H9 (cell line): ENCODE measurements at regions not wholly inside any gene's neighbourhood (a gene's known extent, or its start where the extent isn't known, plus 50 kb on each side); places are given as distances from the start of the nearest gene placed in this dataset.

Experiments
- DNase-seq: peaks from one replicate; pipeline ENCODE4 v3.0.0-alpha.2; 2017
- H2AFZ ChIP-seq: one replicate; pipeline ENCODE4 v1.6.1; 2013; ENCODE audit warnings: mild to moderate bottlenecking, low read length, control low read depth, moderate library complexity
- H2AK5ac ChIP-seq: 2 replicates; pipeline ENCODE4 v1.6.1; 2013; ENCODE audit warnings: low read length, control low read depth, mixed read lengths; ENCODE audit not compliant: insufficient read length
- H2BK120ac ChIP-seq: one replicate; pipeline ENCODE4 v1.6.1; 2013; ENCODE audit warnings: low read depth, mild to moderate bottlenecking, low read length, control low read depth, inconsistent platforms; ENCODE audit not compliant: poor library complexity, severe bottlenecking
- H2BK12ac ChIP-seq: 2 replicates; pipeline ENCODE4 v1.6.1; 2013; ENCODE audit warnings: low read length, control low read depth, mixed read lengths, low read depth; ENCODE audit not compliant: insufficient read length
- H2BK15ac ChIP-seq: 2 replicates; pipeline ENCODE4 v1.6.1; 2013; ENCODE audit warnings: low read depth, low read length, control low read depth
- H2BK20ac ChIP-seq: one replicate; pipeline ENCODE4 v1.6.1; 2013; ENCODE audit warnings: low read depth, mild to moderate bottlenecking, low read length, control low read depth, inconsistent platforms; ENCODE audit not compliant: poor library complexity, severe bottlenecking
- H2BK5ac ChIP-seq: 2 replicates; pipeline ENCODE4 v1.6.1; 2013; ENCODE audit warnings: low read length, control low read depth, mixed read lengths; ENCODE audit not compliant: insufficient read length
- H3K14ac ChIP-seq: 2 replicates; pipeline ENCODE4 v1.6.1; 2013; ENCODE audit warnings: low read length, control low read depth; ENCODE audit not compliant: insufficient read depth
- H3K18ac ChIP-seq: 2 replicates; pipeline ENCODE4 v1.6.1; 2013; ENCODE audit warnings: low read depth, mild to moderate bottlenecking, mixed read lengths, low read length, control low read depth; ENCODE audit not compliant: insufficient read length
- H3K23ac ChIP-seq: 2 replicates; pipeline ENCODE4 v1.6.1; 2013; ENCODE audit warnings: low read length, control low read depth, mixed read lengths, low read depth; ENCODE audit not compliant: insufficient read length
- H3K23me2 ChIP-seq: 2 replicates; pipeline ENCODE4 v1.6.1; 2013; ENCODE audit warnings: low read depth, mild to moderate bottlenecking, mixed read lengths, low read length, control low read depth; ENCODE audit not compliant: insufficient read length, poor library complexity, severe bottlenecking
- H3K27ac ChIP-seq: 2 replicates; pipeline ENCODE4 v1.5.1; 2013; ENCODE audit warnings: low read length, control low read depth, mixed read lengths, low read depth; ENCODE audit not compliant: insufficient read length
- H3K27me3 ChIP-seq: 2 replicates; pipeline ENCODE4 v1.6.1; 2013; ENCODE audit warnings: low read length, control low read depth, inconsistent platforms; ENCODE audit not compliant: insufficient read depth
- H3K4ac ChIP-seq: 2 replicates; pipeline ENCODE4 v1.6.1; 2013; ENCODE audit warnings: low read depth, mild to moderate bottlenecking, control low read depth, inconsistent platforms, low read length, moderate library complexity
- H3K4me1 ChIP-seq: 2 replicates; pipeline ENCODE4 v1.6.1; 2013; ENCODE audit warnings: low read length, control low read depth, inconsistent platforms; ENCODE audit not compliant: insufficient read depth
- H3K4me2 ChIP-seq: 2 replicates; pipeline ENCODE4 v1.6.1; 2013; ENCODE audit warnings: low read length, control low read depth, mixed read lengths; ENCODE audit not compliant: insufficient read length, insufficient read depth
- H3K56ac ChIP-seq: 2 replicates; pipeline ENCODE4 v1.6.1; 2013; ENCODE audit warnings: low read depth, mild to moderate bottlenecking, mixed read lengths, low read length, control low read depth; ENCODE audit not compliant: insufficient read length
- H3K79me1 ChIP-seq: 2 replicates; pipeline ENCODE4 v1.6.1; 2013; ENCODE audit warnings: low read depth, mild to moderate bottlenecking, moderate library complexity, low read length, control low read depth, inconsistent platforms; ENCODE audit not compliant: insufficient read depth, poor library complexity, severe bottlenecking
- H3K79me2 ChIP-seq: 2 replicates; pipeline ENCODE4 v1.6.1; 2013; ENCODE audit warnings: low read length, control low read depth, inconsistent platforms; ENCODE audit not compliant: insufficient read depth
- H3K9ac ChIP-seq: 2 replicates; pipeline ENCODE4 v1.6.1; 2013; ENCODE audit warnings: low read length, control low read depth, mixed read lengths; ENCODE audit not compliant: insufficient read length; ENCODE audit errors: extremely low read depth
- H3K9me3 ChIP-seq: one replicate; pipeline ENCODE4 v1.6.1; 2013; ENCODE audit warnings: low read depth, low read length, inconsistent platforms; ENCODE audit not compliant: control insufficient read depth
- H3T11ph ChIP-seq: one replicate; pipeline ENCODE4 v1.6.1; 2013; ENCODE audit warnings: mild to moderate bottlenecking, low read length, control low read depth, inconsistent platforms
- H4K20me1 ChIP-seq: one replicate; pipeline ENCODE4 v1.6.1; 2013; ENCODE audit not compliant: control insufficient read depth, insufficient read length, insufficient read depth
- H4K5ac ChIP-seq: 2 replicates; pipeline ENCODE4 v1.6.1; 2013; ENCODE audit warnings: low read depth, mild to moderate bottlenecking, mixed read lengths, low read length, control low read depth; ENCODE audit not compliant: insufficient read length
- H4K8ac ChIP-seq: replicated peaks from 2 replicates; pipeline ENCODE4 v1.6.1; 2013; ENCODE audit warnings: low read length, control low read depth, mixed read lengths, low read depth; ENCODE audit not compliant: insufficient read length
- H4K91ac ChIP-seq: 2 replicates; pipeline ENCODE4 v1.6.1; 2013; ENCODE audit warnings: low read depth, mild to moderate bottlenecking, moderate library complexity, mixed read lengths, low read length, control low read depth; ENCODE audit not compliant: insufficient read length
- H3K27ac Mint-ChIP-seq, 3 experiments: 2 replicates in 2 of 3; 3 replicates in 1 of 3; pipeline ENCODE4 v1.8.0; 2020 to 2021; ENCODE audit warnings: mixed read lengths in 3 of 3, mild to moderate bottlenecking in 1 of 3, moderate library complexity in 1 of 3
- H3K27me3 Mint-ChIP-seq: 2 replicates; pipeline ENCODE4 v1.8.0; 2021; ENCODE audit warnings: low read depth, mild to moderate bottlenecking, moderate library complexity, mixed read lengths
- H3K36me3 Mint-ChIP-seq, 3 experiments: 2 replicates in 2 of 3; 3 replicates in 1 of 3; pipeline ENCODE4 v1.8.0; 2020 to 2021; ENCODE audit warnings: low read depth in 3 of 3, mixed read lengths in 3 of 3; ENCODE audit not compliant: insufficient read depth in 1 of 3
- H3K4me1 Mint-ChIP-seq, 2 experiments: 2 replicates each; pipeline ENCODE4 v1.8.0; 2020; ENCODE audit warnings: mixed read lengths in 2 of 2
- H3K4me3 Mint-ChIP-seq, 2 experiments: 2 replicates in 1 of 2; 3 replicates in 1 of 2; pipeline ENCODE4 v1.8.0; 2020 to 2021; ENCODE audit warnings: mild to moderate bottlenecking in 2 of 2, mixed read lengths in 2 of 2, moderate library complexity in 1 of 2
- H3K9me3 Mint-ChIP-seq, 2 experiments: 2 replicates in 1 of 2; 3 replicates in 1 of 2; pipeline ENCODE4 v1.8.0; 2020; ENCODE audit warnings: mild to moderate bottlenecking in 2 of 2, mixed read lengths in 2 of 2, moderate library complexity in 1 of 2
- CTCF ChIP-seq: fragments of 200-600 bp; sonication (generic); conservative IDR thresholded peaks from 3 replicates; pipeline ENCODE4 v1.8.0; 2021; ENCODE audit warnings: antibody characterized with exemption, mild to moderate bottlenecking
- WGBS: extraction: QIAGEN DNeasy Blood & Tissue Kit; methylation state at CpG from one replicate; pipeline ENCODE4 v1.1.7; 2013; ENCODE audit warnings: missing lambda C conversion rate, low lambda C conversion rate, mixed read lengths; ENCODE audit not compliant: insufficient read length; ENCODE audit errors: extremely low coverage; 5-methylcytosine and 5-hydroxymethylcytosine counted together

- Histone ChIP-seq H3K27ac (no peak overlapping the region), H3K18ac (no peak overlapping the region), H3K14ac (no peak overlapping the region), H2AK5ac (no peak overlapping the region), H4K5ac (no peak overlapping the region), H2BK15ac (no peak overlapping the region), H3K4ac (no peak overlapping the region), H3K56ac (no peak overlapping the region), H2AFZ (no peak overlapping the region), H3K4me2 (no peak overlapping the region), H3T11ph (no peak overlapping the region), H3K9me3 (no peaks in the 10 kb centered on the region), H3K79me1 (no peaks in the 10 kb centered on the region), H3K4me1 (no peaks in the 10 kb centered on the region), H2BK120ac (no peak overlapping the region), H4K20me1 (no peaks in the 10 kb centered on the region), H2BK12ac (no peak overlapping the region), H3K9ac (no peak overlapping the region), H3K23ac (no peak overlapping the region), H2BK5ac (no peak overlapping the region), H4K8ac (no peak overlapping the region), H4K91ac (no peak overlapping the region), H3K23me2 (no peaks in the 10 kb centered on the region), H3K27me3 (no peaks in the 10 kb centered on the region), H3K79me2 (no peaks in the 10 kb centered on the region), H2BK20ac (no peak overlapping the region)
- Mint-ChIP-seq H3K36me3 (peaks cover 10 to 23% (median 12%) of the 10 kb centered on the region in 3 experiments), H3K4me1 (no peaks in the 10 kb centered on the region), H3K4me3 (no peak overlapping the region), H3K9me3 (peaks cover 24 to 36% of the 10 kb centered on the region in 2 experiments), H3K27ac (no peak overlapping the region), H3K27me3 (no peaks in the 10 kb centered on the region)
- no peak for DNase-seq
- WGBS = no CpG with 5 or more reads among the region's 2 CpGs
- TF ChIP-seq CTCF = no peak
These were observed 332.9 kb upstream of the TGFBR2 start for GRCh38 chr3:30273304-30274072.
